MCF 10A (cell line): ENCODE measurements at regions not wholly inside any gene's neighbourhood (a gene's known extent, or its start where the extent isn't known, plus 50 kb on each side); places are given as distances from the start of the nearest gene placed in this dataset.

Experiments
- BruUV-seq: library from RNA; stranded (reverse); fragments of 400-500 nt; replicated peaks from 2 replicates; lab custom pipeline; 2021; lab: Mats Ljungman, UMichigan
- CTCF ChIA-PET: fragments of 300-600 bp; sonication (Branson Sonifier 250); formaldehyde crosslinking; extraction: SDS; loops from one replicate; lab custom pipeline; 2021; ENCODE audit warnings: antibody characterized with exemption, inconsistent platforms; lab: Yijun Ruan, JAX
- POLR2A ChIA-PET: fragments of 300-600, 350-650 bp; sonication (Branson Sonifier 250); formaldehyde crosslinking; extraction: SDS; loops from one replicate; lab custom pipeline; 2020; ENCODE audit warnings: antibody characterized with exemption, inconsistent platforms; lab: Yijun Ruan, JAX
- DNase-seq: peaks from one replicate; pipeline ENCODE4 v3.0.0-alpha.2; 2018; ENCODE audit not compliant: unreplicated experiment
- H3K27ac Mint-ChIP-seq: one replicate; pipeline ENCODE4 v1.8.0; 2022; ENCODE audit warnings: mild to moderate bottlenecking, low read depth, mixed read lengths; ENCODE audit not compliant: unreplicated experiment
- H3K27me3 Mint-ChIP-seq: one replicate; pipeline ENCODE4 v1.8.0; 2022; ENCODE audit warnings: mixed read lengths; ENCODE audit not compliant: insufficient read depth, unreplicated experiment
- H3K36me3 Mint-ChIP-seq: one replicate; pipeline ENCODE4 v1.8.0; 2022; ENCODE audit warnings: mild to moderate bottlenecking, moderate library complexity, mixed read lengths; ENCODE audit not compliant: insufficient read depth, unreplicated experiment
- H3K4me1 Mint-ChIP-seq: one replicate; pipeline ENCODE4 v1.8.0; 2022; ENCODE audit warnings: mixed read lengths; ENCODE audit not compliant: insufficient read depth, unreplicated experiment
- H3K4me3 Mint-ChIP-seq: one replicate; pipeline ENCODE4 v1.8.0; 2022; ENCODE audit warnings: mild to moderate bottlenecking, moderate library complexity, mixed read lengths; ENCODE audit not compliant: unreplicated experiment
- H3K9me3 Mint-ChIP-seq: one replicate; pipeline ENCODE4 v1.8.0; 2022; ENCODE audit warnings: mixed read lengths; ENCODE audit not compliant: unreplicated experiment
- CTCF ChIP-seq: fragments of 200-600 bp; IDR thresholded peaks from one replicate; pipeline ENCODE4 v1.8.0; 2022; ENCODE audit warnings: antibody characterized with exemption, mild to moderate bottlenecking; ENCODE audit not compliant: unreplicated experiment
- intact Hi-C: fragments of 100-400 bp; cut with micrococcal nuclease; formaldehyde crosslinking; loops from 2 replicates; pipeline ENCODE4 v1.14.1; 2022

GRCh38 chr20:22924046-22924737 lies 110.9 kb upstream of the SSTR4 start:
- Mint-ChIP-seq H3K27ac (no peak overlapping the region), H3K4me1 (peaks cover 16% of the 10 kb centered on the region), H3K36me3 (no peaks in the 10 kb centered on the region), H3K4me3 (no peak overlapping the region), H3K27me3 (no peaks in the 10 kb centered on the region), H3K9me3 (no peaks in the 10 kb centered on the region)
- intact Hi-C loops = no loop called here
- no TSS peak for BruUV-seq
- POLR2A ChIA-PET = no interaction called here
- no peak for DNase-seq
- CTCF ChIA-PET = no interaction called here
- no peak for TF ChIP-seq CTCF

DNA sequence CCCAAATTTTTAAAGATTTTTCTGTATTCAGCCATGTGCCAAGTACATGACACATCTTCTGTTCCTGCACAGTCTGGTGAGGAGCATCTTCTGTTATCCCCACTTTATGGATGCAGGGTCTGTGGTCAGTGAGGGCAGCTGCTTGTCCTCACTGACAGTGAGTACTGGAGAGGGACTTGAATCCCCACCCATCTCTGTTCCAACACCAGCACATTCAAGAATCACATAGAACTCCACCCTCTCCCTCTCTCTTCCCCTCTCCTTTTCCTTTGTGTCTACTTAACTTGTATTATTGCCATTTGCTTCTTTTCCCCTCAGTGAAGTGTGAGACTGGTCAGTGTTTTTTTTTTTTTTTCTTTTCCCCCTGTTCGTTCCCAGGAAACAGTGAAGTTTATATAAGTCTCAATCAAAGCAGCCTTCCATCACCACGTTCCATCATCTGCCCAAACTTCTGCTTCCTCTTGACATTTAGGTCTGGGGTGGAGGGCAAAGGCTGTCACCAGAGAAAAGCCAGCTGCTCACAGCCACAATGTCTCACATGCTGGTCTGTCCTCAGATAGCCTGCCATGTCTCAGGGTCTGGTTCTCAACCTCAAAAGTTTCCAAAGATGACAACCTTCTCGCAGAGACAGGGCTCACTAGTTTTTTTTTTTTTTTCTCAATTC lies 110.0 kb upstream of the SSTR4 start:
- CTCF ChIA-PET = no interaction called here
- Mint-ChIP-seq H3K27me3 (no peaks in the 10 kb centered on the region), H3K4me3 (no peak overlapping the region), H3K27ac (no peak overlapping the region), H3K4me1 (peaks cover 16% of the 10 kb centered on the region), H3K36me3 (no peaks in the 10 kb centered on the region), H3K9me3 (no peaks in the 10 kb centered on the region)
- TF ChIP-seq CTCF = no peak
- DNase-seq = no peak
- BruUV-seq = no TSS peak
- intact Hi-C loops = no loop called here
- POLR2A ChIA-PET = no interaction called here

DNA sequence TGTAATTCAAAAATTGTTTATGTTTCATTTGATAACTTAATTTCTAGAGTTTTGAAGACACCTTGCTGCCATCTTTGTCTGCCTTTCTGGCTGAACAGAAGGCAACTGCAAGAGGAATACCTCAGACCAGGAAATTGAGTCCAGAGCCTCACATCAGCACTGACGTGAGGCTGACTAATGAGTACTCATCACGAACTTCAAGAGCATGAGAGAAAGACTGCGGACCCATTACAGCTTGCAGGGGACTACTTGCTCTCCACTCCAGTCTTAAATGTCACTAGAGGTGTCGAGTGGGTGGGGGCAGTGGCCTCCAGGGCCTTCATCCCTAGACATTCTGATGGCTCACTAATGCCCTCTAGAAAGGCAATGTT lies 109.5 kb upstream of the SSTR4 start:
- no peaks in the 10 kb centered on the region for H3K27me3 Mint-ChIP-seq
- peaks cover 16% of the 10 kb centered on the region for H3K4me1 Mint-ChIP-seq
- intact Hi-C loops = no loop called here
- no peak for DNase-seq
- no peak for TF ChIP-seq CTCF
- H3K27ac Mint-ChIP-seq = no peak overlapping the region
- BruUV-seq = no TSS peak
- no peaks in the 10 kb centered on the region for H3K36me3 Mint-ChIP-seq
- no peak overlapping the region for H3K4me3 Mint-ChIP-seq
- CTCF ChIA-PET = no interaction called here
- no peaks in the 10 kb centered on the region for H3K9me3 Mint-ChIP-seq
- POLR2A ChIA-PET = no interaction called here

GRCh38 chr20:22927537-22927936 lies 107.6 kb upstream of the SSTR4 start:
- Mint-ChIP-seq H3K4me1 (peaks cover 2% of the 10 kb centered on the region), H3K36me3 (no peaks in the 10 kb centered on the region), H3K9me3 (no peaks in the 10 kb centered on the region), H3K4me3 (no peak overlapping the region), H3K27me3 (no peaks in the 10 kb centered on the region), H3K27ac (no peak overlapping the region)
- intact Hi-C loops = no loop called here
- no peak for DNase-seq
- no peak for TF ChIP-seq CTCF
- CTCF ChIA-PET = no interaction called here
- POLR2A ChIA-PET = interaction anchor here (1.1 kb wide), 1 partner anchor 16 kb away, joined by 3 read pairs; no protein-coding TSS in a partner anchor
- no TSS peak for BruUV-seq
